ENCODE measurements at regions not wholly inside any gene's neighbourhood (a gene's known extent, or its start where the extent isn't known, plus 50 kb on each side); places are given as distances from the start of the nearest gene placed in this dataset.
"Not testable (repeated sequence)": the region's sequence is repeated elsewhere in the genome, so short reads cannot be mapped to it uniquely, and the experiment has no call there.

DNA sequence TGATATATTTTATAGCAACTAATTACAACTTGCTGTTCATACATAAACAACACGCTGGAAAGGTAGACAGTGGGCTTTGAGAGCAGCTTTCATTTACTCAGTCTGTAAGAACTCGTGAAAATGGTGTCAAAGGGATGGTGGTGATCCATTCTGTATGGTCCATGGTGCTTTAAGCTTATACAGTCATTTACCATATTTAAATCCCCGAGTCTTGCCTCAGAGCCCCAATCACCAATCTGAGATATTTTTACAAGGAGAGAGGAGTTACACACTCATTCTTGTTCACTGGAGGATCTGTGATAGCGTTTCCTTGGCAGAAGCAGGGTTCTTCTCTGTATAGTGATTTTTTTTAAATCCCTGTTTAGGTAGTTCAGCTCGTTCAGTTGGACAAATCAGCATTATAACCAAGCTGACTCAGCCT is 694.6 kb downstream of the USP25 start:
- H3K4me1 Mint-ChIP-seq = no peaks in the 10 kb centered on the region
- no peaks in the 10 kb centered on the region for H3K36me3 Mint-ChIP-seq
- POLR2A ChIA-PET = no interaction called here
- no peaks in the 10 kb centered on the region for H3K27me3 Mint-ChIP-seq
- no peak for DNase-seq
- peaks cover 1% of the 10 kb centered on the region for H3K9me3 Mint-ChIP-seq
- no peak overlapping the region for H3K4me3 Mint-ChIP-seq
- ATAC-seq (ENCODE audit: low read depth) = no peak
- no peak overlapping the region for H3K27ac Mint-ChIP-seq

DNA sequence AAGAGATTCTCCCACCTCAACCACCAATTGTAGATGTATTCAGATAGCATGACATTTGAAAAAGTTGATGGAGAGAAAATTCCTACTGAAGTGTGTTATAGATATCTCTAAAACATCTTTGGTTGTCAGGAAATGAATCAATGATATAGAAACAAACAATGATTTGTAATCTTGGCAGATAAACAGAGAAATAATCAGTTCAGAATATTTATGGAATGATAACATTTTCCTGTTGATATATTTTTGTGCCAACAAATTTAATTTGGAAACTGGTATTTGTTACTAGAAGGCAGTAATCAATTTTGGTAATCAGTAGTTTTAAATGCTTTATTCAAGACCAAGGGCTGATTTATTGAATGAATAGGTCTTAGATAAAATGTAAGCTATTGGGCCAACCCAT is 695.6 kb downstream of the USP25 start:
- Mint-ChIP-seq H3K4me1 (no peaks in the 10 kb centered on the region), H3K27me3 (no peaks in the 10 kb centered on the region), H3K9me3 (peaks cover 1% of the 10 kb centered on the region), H3K27ac (no peak overlapping the region), H3K4me3 (no peak overlapping the region), H3K36me3 (no peaks in the 10 kb centered on the region)
- POLR2A ChIA-PET = no interaction called here
- ATAC-seq (ENCODE audit: low read depth) (no peak), DNase-seq (no peak)

DNA sequence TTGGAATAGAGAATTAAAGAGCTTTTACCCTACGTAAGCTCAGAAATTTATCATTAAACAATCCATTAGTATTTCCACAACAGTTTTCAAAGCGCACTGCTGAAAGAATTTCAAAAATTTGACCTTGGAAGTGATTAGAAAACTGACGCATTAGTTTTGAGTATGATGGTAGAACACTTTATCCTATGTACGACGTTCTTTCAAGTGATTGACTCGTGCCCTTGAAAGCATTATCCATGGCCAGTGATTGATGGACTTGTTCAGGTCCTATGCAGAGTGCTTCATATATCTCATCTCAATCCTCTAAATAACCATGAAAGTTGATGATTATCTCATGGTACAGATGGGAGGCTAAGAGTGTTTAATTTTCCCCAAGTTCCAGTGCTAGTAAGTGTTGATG is 697.2 kb downstream of the USP25 start:
- ATAC-seq (ENCODE audit: low read depth) = no peak
- H3K27me3 Mint-ChIP-seq = no peaks in the 10 kb centered on the region
- POLR2A ChIA-PET = no interaction called here
- peaks cover 1% of the 10 kb centered on the region for H3K9me3 Mint-ChIP-seq
- no peak for DNase-seq
- H3K4me3 Mint-ChIP-seq = no peak overlapping the region
- H3K4me1 Mint-ChIP-seq = no peaks in the 10 kb centered on the region
- H3K27ac Mint-ChIP-seq = no peak overlapping the region
- no peaks in the 10 kb centered on the region for H3K36me3 Mint-ChIP-seq

DNA sequence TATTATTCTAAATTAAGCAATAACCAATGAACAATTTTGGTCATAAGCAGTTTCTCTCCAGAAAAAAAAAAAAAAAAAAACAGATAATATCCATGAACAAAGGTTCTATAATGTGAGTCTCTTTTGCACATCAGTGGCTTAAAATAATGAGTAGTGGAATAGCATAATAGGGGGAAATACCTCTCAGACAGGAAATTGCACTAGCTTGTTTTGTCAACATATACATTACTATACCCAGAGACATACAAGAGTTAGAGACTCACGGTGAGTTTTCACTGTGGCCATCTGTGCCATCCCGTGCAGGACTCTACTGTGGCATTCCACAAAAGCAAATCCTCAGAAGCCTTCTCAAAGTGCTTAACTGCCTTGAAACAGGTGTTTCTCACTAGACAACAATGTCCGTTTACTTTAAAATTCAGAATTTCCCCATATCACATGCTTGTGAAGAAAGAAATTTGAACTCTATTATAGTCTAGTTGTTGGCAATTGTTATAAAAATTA is 697.9 kb downstream of the USP25 start:
- Mint-ChIP-seq H3K36me3 (no peaks in the 10 kb centered on the region), H3K27me3 (no peaks in the 10 kb centered on the region), H3K4me1 (no peaks in the 10 kb centered on the region), H3K9me3 (peaks cover 1% of the 10 kb centered on the region), H3K27ac (no peak overlapping the region), H3K4me3 (no peak overlapping the region)
- no peak for DNase-seq
- ATAC-seq (ENCODE audit: low read depth) = no peak
- POLR2A ChIA-PET = no interaction called here

DNA sequence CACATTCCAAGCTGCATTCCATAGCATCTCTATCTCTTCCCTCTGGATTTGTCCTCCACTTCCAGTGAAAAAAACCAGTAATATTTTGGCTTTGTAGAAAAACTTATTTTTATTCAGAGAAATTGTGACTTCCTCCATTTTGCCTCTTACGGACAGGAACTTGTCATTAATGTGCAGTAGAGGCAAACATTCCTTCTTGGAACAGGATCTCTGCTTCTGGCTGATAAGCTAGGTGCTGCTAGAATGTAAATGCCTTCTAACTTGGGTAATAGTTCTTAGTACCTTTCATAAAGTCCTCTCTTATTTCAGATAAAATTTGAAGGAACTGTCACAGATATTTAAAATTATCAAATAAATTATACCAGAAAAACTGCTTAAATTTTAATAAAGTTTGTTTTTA is 707.8 kb downstream of the USP25 start:
- Mint-ChIP-seq H3K4me3 (no peak overlapping the region), H3K36me3 (no peaks in the 10 kb centered on the region), H3K9me3 (no peaks in the 10 kb centered on the region), H3K27me3 (no peaks in the 10 kb centered on the region), H3K27ac (no peak overlapping the region), H3K4me1 (no peaks in the 10 kb centered on the region)
- no peak for DNase-seq
- POLR2A ChIA-PET = no interaction called here
- no peak for ATAC-seq (ENCODE audit: low read depth)

DNA sequence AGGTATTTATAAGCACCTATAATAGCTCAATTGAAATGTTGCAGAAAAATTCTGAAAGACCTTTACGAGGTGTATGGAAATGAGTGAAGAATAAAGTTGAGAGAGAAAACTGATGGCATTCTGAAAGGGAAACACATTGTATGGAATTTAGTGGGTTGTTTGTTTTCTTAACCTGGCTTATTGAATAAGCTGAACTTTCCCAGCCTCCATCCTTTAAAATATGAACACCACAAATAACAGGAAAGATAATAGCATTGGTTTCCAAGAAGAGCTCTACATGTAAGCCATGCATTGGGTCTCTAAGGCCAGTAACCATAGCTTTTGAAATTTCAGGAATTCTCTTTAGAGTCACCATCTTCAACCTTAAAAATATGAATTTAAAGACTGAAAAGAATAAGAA is 709.0 kb downstream of the USP25 start:
- no peak for ATAC-seq (ENCODE audit: low read depth)
- POLR2A ChIA-PET = no interaction called here

DNA sequence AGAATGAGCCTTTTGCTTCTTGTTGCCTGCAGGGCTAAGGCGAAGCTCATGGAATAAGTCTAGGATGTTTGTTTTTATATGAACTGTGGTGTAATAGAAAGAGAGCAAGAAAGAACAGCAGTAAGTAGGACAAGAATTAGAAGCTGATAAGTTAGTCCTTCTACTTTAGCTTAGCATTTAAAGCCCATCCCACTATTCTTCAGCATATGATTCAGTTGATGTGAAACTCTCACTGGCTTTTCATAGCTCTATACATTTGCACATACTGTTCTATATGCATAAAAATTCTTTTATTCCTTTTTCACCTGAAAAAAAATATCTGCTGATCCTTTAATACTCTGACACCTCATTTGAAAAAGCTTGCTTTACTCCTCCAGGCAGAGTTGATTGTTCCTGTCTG is 712.0 kb downstream of the USP25 start:
- DNase-seq (no peak), ATAC-seq (ENCODE audit: low read depth) (no peak)
- Mint-ChIP-seq H3K36me3 (no peaks in the 10 kb centered on the region), H3K27me3 (no peaks in the 10 kb centered on the region), H3K9me3 (no peaks in the 10 kb centered on the region), H3K4me1 (no peaks in the 10 kb centered on the region), H3K27ac (no peak overlapping the region), H3K4me3 (no peak overlapping the region)
- POLR2A ChIA-PET = no interaction called here

More for the DNA sequence above, 709.0 kb downstream of the USP25 start:
- Mint-ChIP-seq H3K4me3 (no peak overlapping the region), H3K9me3 (no peaks in the 10 kb centered on the region), H3K27me3 (no peaks in the 10 kb centered on the region), H3K36me3 (no peaks in the 10 kb centered on the region), H3K27ac (no peak overlapping the region), H3K4me1 (no peaks in the 10 kb centered on the region)
- no peak for DNase-seq

DNA sequence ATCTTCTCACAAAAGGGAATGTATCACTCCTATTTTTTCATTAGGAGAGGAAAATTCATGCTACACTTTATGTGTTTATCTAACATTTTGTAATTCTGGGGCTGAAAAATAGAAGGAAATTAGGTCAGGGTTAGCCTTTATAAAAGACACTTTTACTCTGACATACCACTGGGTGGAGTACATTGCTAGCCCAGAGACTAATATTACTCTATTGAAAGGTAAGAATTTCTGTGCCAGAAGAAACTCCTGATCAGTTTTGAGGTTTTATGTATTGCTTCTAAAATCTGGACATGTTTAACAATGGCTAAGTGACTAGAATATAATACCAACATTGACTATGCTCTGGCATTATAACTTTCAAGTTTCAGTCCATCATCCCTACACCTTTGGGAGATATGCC is 724.6 kb downstream of the USP25 start:
- DNase-seq = no peak
- Mint-ChIP-seq H3K27me3 (no peaks in the 10 kb centered on the region), H3K4me1 (no peaks in the 10 kb centered on the region), H3K9me3 (peaks cover 2% of the 10 kb centered on the region), H3K4me3 (no peak overlapping the region), H3K27ac (no peak overlapping the region), H3K36me3 (no peaks in the 10 kb centered on the region)
- ATAC-seq (ENCODE audit: low read depth) = no peak
- POLR2A ChIA-PET = no interaction called here

DNA sequence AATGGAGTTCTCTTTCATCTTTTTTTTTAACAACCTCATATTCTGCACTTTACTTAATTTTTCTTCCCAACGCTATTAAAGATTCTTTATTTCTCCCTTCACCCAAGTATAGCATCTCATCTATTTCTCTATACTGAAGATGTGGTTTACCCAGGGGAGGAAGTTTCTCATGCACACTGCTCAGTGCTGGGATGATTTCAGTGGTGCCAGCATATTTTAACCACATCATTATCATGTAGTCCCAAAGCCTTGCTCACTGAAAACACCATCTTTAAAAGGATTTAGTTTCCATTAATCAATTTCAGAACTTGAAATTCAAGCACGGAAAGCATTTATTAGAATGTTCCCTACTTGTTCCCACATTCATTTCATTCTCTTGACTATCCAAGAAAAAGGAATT is 725.7 kb downstream of the USP25 start:
- Mint-ChIP-seq H3K27me3 (no peaks in the 10 kb centered on the region), H3K4me3 (no peak overlapping the region), H3K27ac (no peak overlapping the region), H3K36me3 (no peaks in the 10 kb centered on the region), H3K9me3 (peaks cover 2% of the 10 kb centered on the region), H3K4me1 (no peaks in the 10 kb centered on the region)
- DNase-seq = no peak
- POLR2A ChIA-PET = no interaction called here
- ATAC-seq (ENCODE audit: low read depth) = no peak

DNA sequence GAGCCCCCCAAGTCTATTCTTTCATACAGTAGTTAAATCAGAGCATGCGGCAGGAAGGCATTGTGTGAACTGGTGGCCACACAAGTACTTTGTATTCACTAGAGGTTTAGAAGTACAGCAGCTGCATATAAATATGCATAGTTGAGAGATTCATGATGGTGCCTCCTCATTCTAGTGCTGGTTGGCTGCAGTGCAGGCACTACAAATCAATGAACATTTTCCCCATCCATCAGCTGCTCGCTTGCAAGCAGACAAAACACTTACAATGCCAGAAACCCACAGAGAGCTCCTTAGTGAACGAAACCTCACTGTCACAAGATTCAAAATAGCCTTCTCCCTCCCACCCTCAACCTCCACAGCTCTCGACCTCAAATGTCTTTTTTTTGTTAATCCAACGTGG is 726.2 kb downstream of the USP25 start:
- Mint-ChIP-seq H3K4me3 (no peak overlapping the region), H3K27ac (no peak overlapping the region), H3K9me3 (peaks cover 2% of the 10 kb centered on the region), H3K4me1 (no peaks in the 10 kb centered on the region), H3K36me3 (no peaks in the 10 kb centered on the region), H3K27me3 (no peaks in the 10 kb centered on the region)
- DNase-seq = no peak
- no peak for ATAC-seq (ENCODE audit: low read depth)
- POLR2A ChIA-PET = no interaction called here

DNA sequence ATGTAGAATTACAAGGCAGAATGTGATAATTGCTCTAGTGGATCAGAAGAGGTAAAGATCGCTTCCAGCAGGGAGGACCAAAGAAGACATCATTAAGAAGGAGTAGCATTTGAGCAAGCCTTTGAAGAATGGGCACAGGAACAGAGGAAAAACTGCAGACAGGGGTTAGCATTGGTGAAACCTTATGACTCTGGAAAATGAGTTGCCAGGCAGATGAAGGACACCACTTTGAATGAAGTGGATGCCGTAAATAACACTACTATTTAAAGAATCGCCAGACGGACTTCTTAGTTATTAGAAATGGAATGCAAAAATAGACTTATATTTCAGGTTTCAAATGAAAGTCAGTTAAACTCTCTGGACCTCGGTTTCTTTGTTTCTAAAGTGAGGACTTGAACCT is 727.7 kb downstream of the USP25 start:
- H3K4me1 Mint-ChIP-seq = no peaks in the 10 kb centered on the region
- DNase-seq = no peak
- POLR2A ChIA-PET = no interaction called here
- no peaks in the 10 kb centered on the region for H3K36me3 Mint-ChIP-seq
- H3K27ac Mint-ChIP-seq = no peak overlapping the region
- no peak for ATAC-seq (ENCODE audit: low read depth)
- peaks cover 4% of the 10 kb centered on the region for H3K9me3 Mint-ChIP-seq
- no peaks in the 10 kb centered on the region for H3K27me3 Mint-ChIP-seq
- H3K4me3 Mint-ChIP-seq = no peak overlapping the region

DNA sequence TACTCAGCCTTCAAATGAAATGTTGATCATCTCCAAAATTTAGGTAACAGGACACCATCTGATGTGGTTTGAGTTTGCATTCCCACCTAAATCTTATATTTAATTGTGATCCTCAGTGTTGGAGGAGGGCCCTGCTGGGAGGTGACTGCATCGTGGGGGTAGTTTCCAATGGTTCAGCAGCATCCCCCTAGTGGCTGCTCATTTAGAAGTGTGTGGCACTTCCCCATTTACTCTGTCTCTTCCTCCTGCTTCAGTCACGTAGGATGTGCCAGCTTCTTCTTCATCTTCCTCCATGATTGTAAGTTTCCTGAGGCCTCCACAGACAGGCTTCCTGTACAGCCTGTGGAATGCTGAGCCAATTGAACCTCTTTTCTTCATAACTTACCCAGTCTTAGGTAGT is 731.2 kb downstream of the USP25 start:
- Mint-ChIP-seq H3K4me1 (no peaks in the 10 kb centered on the region), H3K36me3 (no peaks in the 10 kb centered on the region)
- POLR2A ChIA-PET = no interaction called here

DNA sequence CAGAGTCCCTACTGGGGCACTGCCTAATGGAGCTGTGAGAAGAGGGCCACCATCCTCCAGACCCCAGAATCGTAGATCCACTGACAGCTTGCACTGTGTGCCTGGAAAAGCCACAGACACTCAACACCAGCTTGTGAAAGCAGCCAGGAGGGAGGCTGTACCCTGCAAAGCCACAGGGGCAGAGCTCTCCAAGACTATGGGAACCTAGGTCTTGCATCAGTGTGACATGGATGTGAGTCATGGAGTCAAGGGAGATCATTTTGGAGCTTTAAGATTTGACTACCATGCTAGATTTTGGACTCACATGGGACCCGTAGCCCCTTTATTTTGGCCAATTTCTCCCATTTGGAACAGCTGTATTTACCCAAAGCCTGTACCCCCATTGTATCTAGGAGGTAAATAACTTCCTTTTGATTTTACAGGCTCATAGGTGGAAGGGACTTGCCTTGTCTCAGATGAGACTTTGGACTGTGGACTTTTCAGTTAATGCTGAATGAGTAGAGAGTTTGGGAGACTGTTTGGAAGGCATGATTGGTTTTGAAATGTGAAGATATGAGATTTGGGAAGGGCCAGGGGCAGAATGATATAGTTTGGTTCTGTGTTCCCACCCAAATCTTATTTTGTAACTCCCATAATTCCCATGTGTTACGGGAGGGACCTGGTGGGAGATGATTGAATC is 734.6 kb downstream of the USP25 start:
- H3K9me3 Mint-ChIP-seq; H3K27me3 Mint-ChIP-seq; H3K4me1 Mint-ChIP-seq; DNase-seq; H3K36me3 Mint-ChIP-seq; H3K4me3 Mint-ChIP-seq; H3K27ac Mint-ChIP-seq; POLR2A ChIA-PET; ATAC-seq (ENCODE audit: low read depth): not testable (repeated sequence)

More for the DNA sequence above, 731.2 kb downstream of the USP25 start:
- H3K9me3 Mint-ChIP-seq = peaks cover 4% of the 10 kb centered on the region
- ATAC-seq (ENCODE audit: low read depth) = no peak
- no peaks in the 10 kb centered on the region for H3K27me3 Mint-ChIP-seq
- no peak overlapping the region for H3K27ac Mint-ChIP-seq
- DNase-seq = no peak
- H3K4me3 Mint-ChIP-seq = no peak overlapping the region

DNA sequence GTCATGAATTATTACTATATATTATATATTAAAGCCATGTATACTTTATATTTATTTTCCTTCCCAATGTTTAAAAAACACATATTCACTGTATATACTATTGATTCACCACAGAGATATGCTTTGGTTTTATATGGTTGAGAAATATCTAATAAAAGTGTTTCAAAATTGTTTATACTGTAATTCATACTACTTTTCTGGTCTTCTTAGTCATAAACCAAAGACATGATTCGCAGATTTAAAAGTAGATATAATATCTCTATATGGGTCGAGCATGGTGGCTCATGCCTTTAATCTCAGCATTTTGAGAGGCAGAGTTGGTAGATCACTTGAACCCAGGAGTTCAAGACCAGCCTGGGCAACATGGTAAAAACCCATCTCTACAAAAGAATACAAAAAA is 738.4 kb downstream of the USP25 start:
- no peaks in the 10 kb centered on the region for H3K36me3 Mint-ChIP-seq
- DNase-seq (no peak), ATAC-seq (ENCODE audit: low read depth) (no peak)
- no peaks in the 10 kb centered on the region for H3K4me1 Mint-ChIP-seq
- no peak overlapping the region for H3K27ac Mint-ChIP-seq
- H3K4me3 Mint-ChIP-seq = no peak overlapping the region
- H3K27me3 Mint-ChIP-seq = no peaks in the 10 kb centered on the region
- H3K9me3 Mint-ChIP-seq = peaks cover 10% of the 10 kb centered on the region
- POLR2A ChIA-PET = no interaction called here

DNA sequence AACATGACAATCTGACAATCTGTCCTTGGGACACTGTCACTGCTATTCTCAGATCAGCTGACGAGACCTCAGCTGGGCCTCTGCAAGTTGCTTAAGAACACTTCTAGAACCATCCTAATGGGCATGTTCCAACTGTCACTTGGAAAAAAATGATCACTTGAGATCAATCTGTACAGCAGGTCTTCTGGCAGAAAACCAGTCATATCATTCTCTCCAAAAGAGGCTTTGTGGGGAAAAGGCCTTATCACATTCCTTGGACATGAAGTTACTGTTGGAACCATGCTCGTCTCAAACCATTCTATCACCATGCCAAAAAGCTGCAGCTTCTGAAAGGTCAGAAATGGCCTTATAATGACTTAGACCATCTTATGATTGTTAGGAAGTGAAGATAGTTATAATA is 744.2 kb downstream of the USP25 start:
- DNase-seq = no peak
- H3K36me3 Mint-ChIP-seq = no peaks in the 10 kb centered on the region
- POLR2A ChIA-PET = no interaction called here
- no peak overlapping the region for H3K4me3 Mint-ChIP-seq
- no peak for ATAC-seq (ENCODE audit: low read depth)
- no peaks in the 10 kb centered on the region for H3K27me3 Mint-ChIP-seq
- no peak overlapping the region for H3K27ac Mint-ChIP-seq
- no peaks in the 10 kb centered on the region for H3K4me1 Mint-ChIP-seq
- H3K9me3 Mint-ChIP-seq = peaks cover 8% of the 10 kb centered on the region
